HG02885 (cell line): ENCODE measurements at regions not wholly inside any gene's neighbourhood (a gene's known extent, or its start where the extent isn't known, plus 50 kb on each side); places are given as distances from the start of the nearest gene placed in this dataset.
"Not testable (repeated sequence)": the region's sequence is repeated elsewhere in the genome, so short reads cannot be mapped to it uniquely, and the experiment has no call there.

ENCODE experiments used
- ATAC-seq: cut with Tn5 transposase; IDR thresholded peaks from one replicate; pipeline ENCODE4 v1.9.1; 2021; ENCODE audit warnings: mild to moderate bottlenecking; ENCODE audit not compliant: unreplicated experiment, poor library complexity

DNA sequence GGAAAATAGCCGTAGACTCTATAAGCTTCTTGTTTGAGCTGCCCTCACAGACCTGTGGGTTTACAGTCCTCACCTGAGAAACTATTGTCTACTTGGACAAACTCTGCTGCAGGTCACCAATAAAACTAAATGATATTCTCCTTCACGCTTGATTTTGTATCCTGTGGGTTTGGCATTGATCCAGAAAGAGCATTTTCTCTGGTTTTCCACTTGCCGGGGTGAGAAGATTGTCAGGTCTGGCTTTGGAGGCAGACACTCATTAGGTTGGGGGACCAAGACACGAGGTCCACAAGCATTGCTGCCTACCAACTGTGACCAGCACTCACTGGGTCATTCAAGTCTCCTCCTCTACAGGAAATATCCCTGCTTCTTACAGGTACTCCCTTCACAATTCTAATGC is 68.5 kb downstream of the CDC14C start:
- ATAC-seq, result no peak

DNA sequence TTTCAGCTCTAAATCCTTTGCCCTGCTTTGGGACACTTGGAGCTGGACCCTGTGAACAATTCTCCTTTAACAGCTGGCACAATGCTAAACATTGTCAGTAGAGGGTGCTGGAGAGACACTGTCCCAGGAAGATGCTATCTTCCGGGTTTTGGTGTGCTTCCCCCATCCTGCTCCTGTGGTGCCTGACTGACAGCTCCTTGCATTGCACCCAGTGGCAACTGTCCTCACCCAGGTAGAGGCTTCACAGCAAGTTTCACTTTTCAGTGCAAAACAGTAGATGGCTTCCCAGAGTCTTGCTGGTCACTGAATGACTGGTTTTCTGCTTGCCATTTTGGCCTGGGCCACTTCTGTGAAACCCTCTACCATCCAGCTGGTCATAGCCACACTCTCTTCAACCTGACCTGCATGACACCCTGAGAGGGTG is 77.3 kb downstream of the CDC14C start:
- ATAC-seq, result peak; percentile 100

DNA sequence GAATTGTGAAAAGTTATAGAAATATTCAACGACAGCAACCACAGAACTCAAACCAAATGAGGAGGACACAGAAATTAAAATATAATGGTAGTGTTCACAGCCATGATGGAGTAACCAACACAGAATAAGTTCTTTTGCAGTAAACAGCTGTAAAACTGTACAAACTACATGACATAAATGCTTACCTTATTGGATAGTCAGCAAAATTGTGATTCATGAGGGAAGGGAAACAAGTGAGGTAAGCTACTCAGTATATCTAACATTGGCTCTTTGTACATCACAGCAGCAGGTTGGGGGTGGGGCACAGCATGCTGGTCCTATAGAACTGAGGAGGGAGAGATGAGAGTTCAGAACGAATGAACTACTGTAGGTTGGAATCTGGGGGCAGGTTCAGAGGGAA is 86.4 kb downstream of the CDC14C start:
- no peak for ATAC-seq

DNA sequence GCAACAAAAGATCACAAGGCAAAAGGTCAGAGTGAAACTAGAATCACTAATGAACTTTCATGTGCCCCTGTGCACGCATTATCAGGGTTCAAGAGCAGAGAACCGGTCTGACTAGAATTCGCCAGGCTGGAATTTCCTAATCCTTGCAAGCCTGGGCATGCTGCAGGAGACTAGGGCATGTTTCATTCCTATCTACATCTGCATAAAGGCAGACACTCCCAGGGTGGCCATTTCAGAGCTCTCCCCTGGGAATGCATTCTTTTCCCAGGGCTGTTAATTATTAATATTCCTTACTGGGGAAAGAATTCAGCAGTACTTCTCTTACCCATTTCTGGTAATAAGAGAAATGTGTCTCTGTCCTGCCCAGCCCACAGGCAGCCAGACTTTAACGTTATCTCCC is 90.5 kb downstream of the CDC14C start:
- no peak for ATAC-seq

DNA sequence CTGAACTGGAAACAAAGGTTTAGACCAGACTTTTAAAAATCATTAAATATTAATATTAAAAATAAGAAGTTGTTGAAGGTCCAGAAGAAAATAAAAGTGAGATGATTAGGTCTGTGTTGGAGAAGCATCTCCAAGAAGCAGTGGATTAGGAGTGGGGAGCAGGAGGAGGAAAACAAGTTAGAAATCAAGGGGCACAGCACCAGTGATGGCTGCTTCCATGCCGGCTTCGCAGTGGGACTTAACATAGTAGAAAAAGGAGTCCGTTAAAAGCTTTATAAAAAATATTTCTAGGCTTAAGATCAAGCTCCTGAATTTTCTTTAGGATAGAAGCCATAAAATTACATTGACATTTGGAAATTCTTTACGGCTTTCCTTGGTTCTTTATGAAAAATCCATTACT is 95.8 kb downstream of the CDC14C start:
- no peak for ATAC-seq

DNA sequence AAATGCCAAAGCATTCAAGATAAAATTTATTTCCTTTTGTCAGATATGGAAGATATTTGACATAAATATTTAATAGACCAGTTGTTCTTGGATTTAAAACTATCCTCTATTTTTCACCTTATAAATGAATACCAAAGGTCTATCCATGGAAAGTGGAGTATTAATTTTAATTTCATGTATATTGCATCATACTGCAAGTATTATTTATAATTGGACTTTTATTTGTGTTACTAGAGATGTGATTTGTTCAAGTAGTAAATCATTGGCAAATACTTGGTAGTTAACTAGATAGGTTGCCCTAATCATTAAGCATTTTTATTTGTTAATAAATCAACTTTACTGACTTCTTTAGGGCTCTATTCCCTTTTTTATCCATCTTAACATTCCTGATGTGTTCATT is 98.1 kb downstream of the CDC14C start:
- no peak for ATAC-seq

DNA sequence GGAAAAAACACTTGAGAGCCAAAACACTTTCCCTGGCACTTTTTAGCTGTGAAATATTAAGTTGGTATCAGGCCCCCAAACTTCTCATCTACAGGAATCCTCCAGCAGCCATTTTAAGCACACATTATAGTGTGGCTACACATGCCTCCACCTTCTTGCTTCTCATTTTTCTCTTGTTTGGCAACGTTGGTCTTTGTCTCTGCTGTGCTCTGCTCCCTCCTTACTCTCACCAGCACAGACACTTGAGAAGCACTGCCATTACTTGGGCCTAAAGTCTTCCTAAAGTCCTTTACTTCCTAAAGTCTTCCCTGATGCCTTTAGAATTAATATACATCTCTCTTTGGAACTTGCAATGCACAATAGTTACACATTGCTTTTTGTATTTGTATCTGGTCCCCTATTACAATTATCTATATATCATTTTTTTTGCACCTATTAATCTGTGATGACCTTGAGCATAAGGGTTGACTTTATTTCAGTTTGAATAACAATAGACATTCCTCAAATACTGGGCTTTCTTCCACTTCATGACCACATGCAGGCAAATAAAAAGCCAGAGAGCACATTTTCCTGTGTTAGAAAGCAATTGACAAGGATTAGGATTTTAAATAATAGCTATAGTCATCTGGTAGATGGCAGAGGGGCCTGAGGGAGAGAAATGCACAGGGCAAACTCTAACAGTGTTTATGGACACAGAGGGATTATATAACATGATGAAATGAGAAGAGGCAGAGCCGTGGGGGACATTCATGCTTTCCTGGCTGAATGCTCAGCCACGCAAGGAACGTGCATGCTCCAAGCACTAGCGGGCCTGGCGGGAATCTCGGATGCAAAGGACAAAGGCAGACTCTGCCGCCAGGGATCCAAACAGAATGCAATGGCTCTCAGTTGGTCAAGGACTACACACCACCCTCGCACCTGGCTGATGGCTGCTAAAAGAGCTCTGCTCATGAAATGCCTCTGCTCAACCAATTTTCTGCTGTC is 99.3 kb downstream of the CDC14C start:
- ATAC-seq, result no peak

DNA sequence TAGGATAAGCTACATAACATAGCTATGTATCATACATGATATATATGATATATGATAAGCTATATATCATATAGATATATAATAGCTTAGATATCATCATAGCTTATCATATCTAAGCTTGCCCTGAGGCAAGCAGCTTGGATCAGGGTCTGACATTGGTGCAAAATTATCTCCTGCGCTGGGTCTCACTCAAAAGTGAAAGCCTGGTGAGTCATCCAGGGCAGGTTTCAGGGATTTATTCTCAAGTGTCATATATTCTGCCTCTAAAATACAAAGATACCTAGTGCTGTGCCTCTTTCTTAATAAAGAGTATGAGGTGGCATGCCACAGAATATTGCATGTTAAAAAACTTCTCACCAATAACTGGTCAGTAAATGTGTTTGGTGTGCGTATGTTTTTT is 105.9 kb downstream of the CDC14C start:
- no peak for ATAC-seq

DNA sequence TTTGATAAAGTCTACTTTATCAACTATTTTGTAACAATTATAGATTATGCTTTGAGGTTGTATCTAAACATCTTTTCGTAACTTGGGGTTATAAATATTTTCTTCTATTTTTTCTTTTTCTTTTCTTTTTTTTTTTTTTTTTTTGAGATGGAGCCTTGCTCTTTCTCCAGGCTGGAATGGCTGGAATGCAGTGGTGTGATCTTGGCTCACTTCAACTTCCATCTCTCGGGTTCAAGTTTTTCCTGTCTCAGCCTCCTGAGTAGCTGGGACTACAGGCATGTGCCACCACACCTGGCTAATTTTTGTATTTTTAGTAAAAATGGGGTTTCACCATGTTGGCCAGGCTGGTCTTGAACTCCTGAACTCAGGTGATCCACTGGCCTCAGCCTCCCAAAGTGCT is 108.8 kb downstream of the CDC14C start:
- not testable (repeated sequence) for ATAC-seq

DNA sequence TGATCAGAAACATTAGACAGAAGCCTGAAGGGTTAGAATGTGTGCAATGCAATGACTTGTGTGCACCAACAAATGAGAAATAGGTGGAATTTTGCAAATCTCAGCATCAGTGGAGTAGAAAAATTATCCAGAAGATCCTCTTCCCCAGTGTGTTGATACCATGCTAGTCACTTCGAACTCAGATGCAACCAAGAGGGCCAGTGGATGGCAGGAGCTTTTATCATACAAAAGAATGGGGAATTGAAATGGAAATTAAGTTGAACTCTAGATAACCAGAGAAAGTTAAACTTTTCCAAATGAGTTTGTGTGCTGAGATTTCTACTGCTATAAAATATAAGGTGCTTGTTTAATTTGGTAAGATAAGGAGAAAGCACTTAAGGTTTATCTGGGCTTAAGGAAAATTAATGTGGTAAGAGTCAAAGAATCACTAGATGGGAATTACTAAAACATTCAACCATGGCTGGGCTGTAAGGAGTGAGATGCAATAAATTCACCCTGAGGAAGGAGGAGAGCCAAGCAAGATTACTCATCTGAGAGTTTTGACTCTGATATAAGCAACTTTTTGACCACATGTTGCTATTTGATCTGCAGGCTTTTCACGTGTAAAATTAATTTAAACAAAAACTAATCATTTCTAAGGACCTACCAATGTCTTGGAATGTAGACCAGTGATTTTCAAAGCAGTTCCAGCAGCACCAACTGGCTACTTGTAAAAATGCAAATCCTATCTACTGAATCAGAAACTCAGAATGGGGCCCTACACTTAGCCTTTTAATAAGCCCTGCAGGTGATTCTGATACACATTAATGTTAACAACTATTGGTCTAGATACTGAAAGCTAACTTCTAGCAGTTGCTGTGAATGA is 113.2 kb downstream of the CDC14C start:
- no peak for ATAC-seq

DNA sequence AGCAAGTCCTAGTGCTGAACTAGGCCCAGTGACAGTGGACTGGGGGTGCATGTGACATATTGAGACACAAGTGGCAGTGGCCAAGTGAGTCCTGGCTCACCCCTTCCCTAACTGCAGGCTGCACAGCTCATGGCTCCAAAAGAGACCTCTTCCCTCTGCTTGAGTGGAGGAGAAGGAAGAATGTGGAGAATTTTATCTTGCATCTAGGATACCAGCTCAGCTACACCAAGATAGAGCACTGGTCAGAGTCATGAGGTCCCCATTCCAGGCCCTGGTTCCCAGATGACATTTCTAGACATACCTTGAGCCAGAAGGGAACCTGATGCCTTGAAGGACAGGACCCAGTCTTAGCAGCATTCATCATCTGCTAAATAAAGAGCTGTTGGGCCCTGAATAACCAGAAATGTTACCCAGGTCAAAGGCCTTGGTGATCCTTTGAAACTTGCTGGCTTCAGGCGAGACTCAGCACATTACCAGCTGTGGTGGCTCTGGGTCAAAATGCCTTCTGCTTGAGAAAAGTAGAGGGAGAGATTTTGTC is 114.5 kb downstream of the CDC14C start:
- ATAC-seq, result no peak

DNA sequence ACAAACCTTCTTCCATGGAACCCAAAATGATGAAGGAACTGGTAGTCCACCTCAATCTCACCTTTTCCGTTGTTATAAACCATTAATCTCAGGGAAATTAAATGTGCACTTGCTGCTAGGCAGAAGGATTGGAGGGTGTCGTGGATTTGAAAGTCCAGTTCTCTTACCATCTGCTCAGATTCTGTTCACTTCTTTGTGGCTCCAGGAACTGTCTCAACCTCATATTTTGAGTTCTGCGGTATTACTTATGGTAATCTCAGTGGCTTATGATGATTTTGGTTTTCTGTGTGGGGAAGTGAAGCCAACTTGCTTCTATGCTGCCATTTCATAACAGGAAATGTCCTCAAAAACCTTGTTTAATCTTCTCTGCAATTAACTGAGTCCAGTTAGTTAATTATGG is 136.4 kb downstream of the CDC14C start:
- ATAC-seq, result no peak

DNA sequence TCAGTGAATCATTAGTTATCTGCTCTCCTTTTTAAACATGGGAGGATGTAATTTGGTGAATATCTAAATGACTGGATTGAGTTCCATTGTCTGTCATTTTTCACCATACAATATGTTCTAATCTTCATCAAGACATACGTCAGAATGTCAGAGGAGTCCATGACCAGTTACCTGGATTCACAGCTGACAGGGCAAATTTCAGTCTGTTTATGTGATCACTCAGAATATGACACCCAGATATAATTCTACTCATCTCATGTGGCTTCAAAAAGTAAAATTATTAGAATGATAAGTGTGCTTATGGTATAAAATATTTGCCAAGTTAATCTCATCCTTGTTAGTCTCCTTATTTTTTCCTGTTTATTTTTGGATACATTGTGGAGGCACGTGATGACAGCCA is 150.2 kb downstream of the CDC14C start:
- no peak for ATAC-seq

DNA sequence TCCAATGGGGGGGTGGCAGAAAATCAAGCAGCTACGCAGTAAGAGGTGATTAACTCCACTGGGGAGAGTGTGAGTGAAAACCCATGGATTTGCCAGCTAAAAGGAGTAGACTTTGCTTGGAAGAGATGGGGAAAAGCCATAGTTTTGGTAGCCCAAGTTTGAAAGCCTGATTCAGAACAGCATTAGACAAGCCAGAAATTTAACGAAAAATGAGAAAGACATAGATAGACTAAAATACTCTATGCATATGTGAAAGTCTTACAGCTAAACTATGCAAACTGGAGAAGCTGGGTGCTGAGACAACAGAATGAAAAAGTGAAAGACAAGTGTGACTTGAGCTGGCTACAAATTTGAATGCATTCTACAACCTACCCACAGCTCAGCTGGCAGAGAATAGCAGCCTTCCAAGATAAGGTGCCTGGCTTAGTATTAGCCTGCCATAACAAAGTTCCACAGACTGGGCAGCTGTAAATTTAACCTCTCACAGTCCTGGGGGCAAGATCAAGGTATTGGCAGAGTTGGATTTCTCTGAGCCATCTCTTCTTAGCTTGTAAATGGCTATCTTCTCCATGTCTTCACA is 156.6 kb downstream of the CDC14C start:
- ATAC-seq, result no peak

DNA sequence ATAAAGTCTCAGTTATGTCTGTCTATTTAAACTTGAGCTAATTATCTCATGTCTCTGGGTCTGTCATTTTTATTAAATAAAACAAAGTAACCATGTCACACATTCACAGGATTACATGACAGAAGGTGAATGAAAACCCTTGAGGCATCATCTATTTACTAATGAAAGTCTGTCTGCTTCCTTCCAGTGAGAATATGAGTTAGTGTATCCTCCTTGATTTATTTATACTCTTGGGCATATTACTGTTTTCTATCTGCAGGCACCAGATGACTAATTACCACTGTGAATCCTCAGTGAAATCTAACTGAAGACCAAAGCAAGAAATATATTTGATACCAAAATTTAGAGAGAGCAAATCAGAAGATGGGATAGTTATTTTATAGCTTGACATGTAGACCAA is 163.7 kb downstream of the CDC14C start:
- ATAC-seq, result no peak

DNA sequence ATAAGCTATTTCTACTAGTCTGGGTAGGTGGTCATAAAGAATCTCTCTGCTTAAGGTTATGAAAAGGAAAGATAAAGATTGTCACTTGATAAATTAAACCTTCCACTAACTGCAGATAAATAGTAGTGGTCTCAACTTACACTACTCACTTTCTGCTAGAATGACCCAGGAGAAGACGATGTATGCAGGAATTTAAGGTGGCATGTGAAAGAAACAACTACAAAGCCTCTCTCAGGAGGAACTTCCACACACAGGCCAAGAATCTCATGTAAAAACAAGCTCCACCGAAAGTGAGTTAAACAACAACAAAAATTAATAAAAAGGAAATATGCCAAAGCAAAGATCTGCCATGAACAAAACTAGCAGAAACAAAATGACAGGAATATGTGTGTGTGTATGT is 165.4 kb downstream of the CDC14C start:
- no peak for ATAC-seq

DNA sequence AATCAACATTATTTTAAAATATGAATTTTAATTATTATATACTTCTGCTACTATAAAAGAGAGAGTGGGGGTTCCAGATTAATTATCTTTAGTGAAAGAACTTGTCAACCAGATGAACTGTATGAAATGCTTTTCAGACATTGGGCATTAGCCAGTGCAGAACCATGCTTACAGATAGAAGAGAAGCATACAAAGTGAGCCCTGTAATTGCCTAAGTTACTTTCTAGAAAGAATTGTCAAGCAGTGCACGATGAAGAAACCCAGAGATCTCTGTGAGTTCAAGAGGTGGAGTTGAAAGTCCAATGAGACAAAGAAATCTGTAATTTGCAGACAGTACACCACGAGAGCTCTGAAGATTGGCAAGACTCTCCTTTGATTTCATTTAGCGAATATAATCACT is 166.7 kb downstream of the CDC14C start:
- no peak for ATAC-seq

DNA sequence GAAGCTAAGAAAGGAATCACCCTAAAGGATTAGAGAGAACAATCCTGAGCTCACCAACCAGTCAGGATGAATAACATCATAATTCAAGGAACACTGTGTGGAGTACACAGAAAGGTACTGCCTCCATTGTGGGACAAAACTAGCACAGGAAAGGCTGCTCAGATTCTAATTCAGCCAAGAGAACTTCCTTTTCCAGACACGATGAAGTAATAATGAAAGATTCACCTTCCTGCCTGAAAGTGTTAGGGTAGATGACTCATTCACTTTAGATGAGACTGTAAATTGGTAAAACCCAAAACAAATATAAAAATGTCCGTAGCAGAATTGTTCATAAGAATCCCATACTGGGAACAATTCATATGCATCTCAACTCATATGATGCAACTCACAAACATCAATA is 167.2 kb downstream of the CDC14C start:
- ATAC-seq, result no peak

DNA sequence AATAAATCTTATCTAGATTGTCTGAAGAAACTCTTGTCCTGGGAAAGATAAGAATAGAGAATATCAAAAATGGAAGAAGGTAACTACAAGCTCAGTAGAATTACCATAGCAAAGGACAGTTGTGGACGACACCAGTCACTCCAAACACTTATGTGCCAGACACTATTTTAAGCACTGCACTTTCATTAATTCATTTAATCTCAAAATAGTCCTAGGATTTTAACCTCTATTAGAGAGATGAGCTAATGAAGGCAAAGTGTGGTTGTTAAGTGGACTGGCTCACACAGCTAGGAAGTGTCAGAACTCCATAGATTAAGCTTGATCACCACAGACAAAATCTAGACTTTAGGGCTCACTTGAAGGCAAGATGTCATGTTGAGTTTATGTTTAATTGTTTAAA is 168.9 kb downstream of the CDC14C start:
- no peak for ATAC-seq

DNA sequence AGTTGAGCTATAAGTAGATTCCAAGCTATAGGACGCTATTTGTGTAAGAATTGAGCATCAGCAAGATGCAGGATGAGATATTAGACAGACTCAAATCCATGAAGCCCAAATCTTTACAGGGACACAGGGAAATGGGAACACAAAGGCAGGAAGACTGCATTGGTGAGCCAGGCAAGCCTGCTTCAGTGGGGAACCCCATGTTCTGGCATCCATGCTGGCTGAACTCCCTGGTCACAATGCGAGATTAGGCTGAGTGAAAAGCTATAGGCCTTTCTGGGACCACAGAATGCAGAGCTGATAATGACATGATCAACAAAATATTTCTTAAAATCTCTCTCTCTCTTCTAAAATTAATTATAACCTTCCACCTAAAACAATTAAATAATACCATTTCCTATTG is 170.5 kb downstream of the CDC14C start:
- no peak for ATAC-seq
